Hepatocyte (in vitro differentiated cells): ENCODE measurements at regions not wholly inside any gene's neighbourhood (a gene's known extent, or its start where the extent isn't known, plus 50 kb on each side); places are given as distances from the start of the nearest gene placed in this dataset.
"Not testable (repeated sequence)": the region's sequence is repeated elsewhere in the genome, so short reads cannot be mapped to it uniquely, and the experiment has no call there.

Source experiments
- DNase-seq: peaks from one replicate; pipeline ENCODE4 v3.0.0-alpha.2; 2016; ENCODE audit warnings: low spot score
- H2AFZ ChIP-seq: fragments of 200-600 bp; sonication (generic); 2 replicates; pipeline ENCODE4 v1.6.0; 2016; ENCODE audit warnings: antibody characterized with exemption, mild to moderate bottlenecking
- H3K27ac ChIP-seq: fragments of 200-600 bp; sonication (generic); 2 replicates; pipeline ENCODE4 v1.5.1; 2016; ENCODE audit warnings: mild to moderate bottlenecking
- H3K27me3 ChIP-seq: fragments of 200-600 bp; sonication (generic); 2 replicates; pipeline ENCODE4 v1.6.1; 2016
- H3K36me3 ChIP-seq: fragments of 200-600 bp; sonication (generic); replicated peaks from 2 replicates; pipeline ENCODE4 v1.5.1; 2016; ENCODE audit warnings: low read depth; ENCODE audit not compliant: insufficient read depth
- H3K4me1 ChIP-seq: fragments of 200-600 bp; sonication (generic); 2 replicates; pipeline ENCODE4 v1.5.1; 2016; ENCODE audit warnings: mild to moderate bottlenecking, moderate library complexity; ENCODE audit not compliant: insufficient read depth
- H3K4me2 ChIP-seq: fragments of 200-600 bp; sonication (generic); 2 replicates; pipeline ENCODE4 v1.6.0; 2016
- H3K4me3 ChIP-seq: fragments of 200-600 bp; sonication (generic); 2 replicates; pipeline ENCODE4 v1.5.1; 2016; ENCODE audit warnings: mild to moderate bottlenecking
- H3K79me2 ChIP-seq: fragments of 200-600 bp; sonication (generic); 2 replicates; pipeline ENCODE4 v1.6.0; 2017; ENCODE audit warnings: mild to moderate bottlenecking
- H3K9me2 ChIP-seq: fragments of 200-600 bp; sonication (generic); replicated peaks from 2 replicates; pipeline ENCODE4 v1.6.0; 2017; ENCODE audit warnings: mild to moderate bottlenecking; ENCODE audit not compliant: insufficient read depth
- H3K9me3 ChIP-seq: fragments of 200-600 bp; sonication (generic); 2 replicates; pipeline ENCODE4 v1.5.1; 2016; ENCODE audit warnings: low read depth, mild to moderate bottlenecking
- H4K20me1 ChIP-seq: fragments of 200-600 bp; sonication (generic); 2 replicates; pipeline ENCODE4 v1.6.0; 2016; ENCODE audit warnings: mild to moderate bottlenecking; ENCODE audit not compliant: insufficient read depth, poor library complexity, severe bottlenecking
- EZH2 ChIP-seq: fragments of 200-600 bp; sonication (generic); IDR thresholded peaks from 2 replicates; pipeline ENCODE4 v1.6.1; 2016; ENCODE audit warnings: antibody characterized with exemption, mild to moderate bottlenecking, borderline replicate concordance
- EZH2phosphoT487 ChIP-seq: fragments of 200-600 bp; sonication (generic); IDR thresholded peaks from one replicate; pipeline ENCODE4 v1.6.1; 2018; ENCODE audit warnings: antibody characterized with exemption, mild to moderate bottlenecking, low read depth, moderate library complexity; ENCODE audit not compliant: unreplicated experiment, severe bottlenecking
- WGBS: methylation state at CpG from one replicate; pipeline ENCODE4 v1.1.6; 2016; ENCODE audit warnings: low lambda C conversion rate; ENCODE audit errors: missing lambda C conversion rate; 5-methylcytosine and 5-hydroxymethylcytosine counted together
- TF ChIP-seq, protein P1 (sequence below): fragments of 200-600 bp; sonication (generic); IDR thresholded peaks from 2 replicates; pipeline ENCODE4 v1.5.1; 2016; ENCODE audit warnings: antibody characterized with exemption, mild to moderate bottlenecking; ENCODE audit not compliant: poor library complexity

DNA sequence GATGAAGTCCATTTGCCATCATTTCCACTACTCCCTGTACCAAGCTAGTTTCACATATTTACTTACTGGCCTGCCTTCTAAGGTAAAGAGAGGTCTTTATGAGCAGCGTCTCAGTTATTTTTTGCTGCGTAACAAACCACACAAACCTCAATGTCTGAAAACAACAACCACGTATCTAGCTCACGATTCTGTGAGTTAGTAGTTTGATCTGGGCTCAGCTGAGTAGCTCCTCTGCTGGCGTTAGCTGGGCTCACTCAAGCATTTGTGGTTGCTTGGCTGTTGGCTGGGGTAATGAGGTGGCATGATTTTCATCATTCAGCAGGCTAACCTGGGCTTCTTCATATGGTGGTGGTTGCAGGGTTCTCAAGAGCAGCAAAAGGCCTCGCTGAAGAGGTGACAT is 225.4 kb downstream of the FOXD2 start:
- H3K4me3 ChIP-seq: no peak overlapping the region
- H3K4me2 ChIP-seq: no peak overlapping the region
- no peak overlapping the region for H3K27ac ChIP-seq
- no peaks in the 10 kb centered on the region for H3K9me2 ChIP-seq
- no peaks in the 10 kb centered on the region for H3K4me1 ChIP-seq
- peaks cover 5% of the 10 kb centered on the region for H3K27me3 ChIP-seq
- H3K9me3 ChIP-seq: no peaks in the 10 kb centered on the region
- H4K20me1 ChIP-seq: no peaks in the 10 kb centered on the region
- no peak for TF ChIP-seq EZH2phosphoT487
- TF ChIP-seq EZH2: no peak
- TF ChIP-seq, protein P1, sequence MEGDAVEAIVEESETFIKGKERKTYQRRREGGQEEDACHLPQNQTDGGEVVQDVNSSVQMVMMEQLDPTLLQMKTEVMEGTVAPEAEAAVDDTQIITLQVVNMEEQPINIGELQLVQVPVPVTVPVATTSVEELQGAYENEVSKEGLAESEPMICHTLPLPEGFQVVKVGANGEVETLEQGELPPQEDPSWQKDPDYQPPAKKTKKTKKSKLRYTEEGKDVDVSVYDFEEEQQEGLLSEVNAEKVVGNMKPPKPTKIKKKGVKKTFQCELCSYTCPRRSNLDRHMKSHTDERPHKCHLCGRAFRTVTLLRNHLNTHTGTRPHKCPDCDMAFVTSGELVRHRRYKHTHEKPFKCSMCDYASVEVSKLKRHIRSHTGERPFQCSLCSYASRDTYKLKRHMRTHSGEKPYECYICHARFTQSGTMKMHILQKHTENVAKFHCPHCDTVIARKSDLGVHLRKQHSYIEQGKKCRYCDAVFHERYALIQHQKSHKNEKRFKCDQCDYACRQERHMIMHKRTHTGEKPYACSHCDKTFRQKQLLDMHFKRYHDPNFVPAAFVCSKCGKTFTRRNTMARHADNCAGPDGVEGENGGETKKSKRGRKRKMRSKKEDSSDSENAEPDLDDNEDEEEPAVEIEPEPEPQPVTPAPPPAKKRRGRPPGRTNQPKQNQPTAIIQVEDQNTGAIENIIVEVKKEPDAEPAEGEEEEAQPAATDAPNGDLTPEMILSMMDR: no peak
- H3K36me3 ChIP-seq: no peaks in the 10 kb centered on the region
- no peaks in the 10 kb centered on the region for H3K79me2 ChIP-seq
- 95% methylated on average over 6 of the region's 6 CpGs for WGBS
- DNase-seq: no peak
- H2AFZ ChIP-seq: no peak overlapping the region

DNA sequence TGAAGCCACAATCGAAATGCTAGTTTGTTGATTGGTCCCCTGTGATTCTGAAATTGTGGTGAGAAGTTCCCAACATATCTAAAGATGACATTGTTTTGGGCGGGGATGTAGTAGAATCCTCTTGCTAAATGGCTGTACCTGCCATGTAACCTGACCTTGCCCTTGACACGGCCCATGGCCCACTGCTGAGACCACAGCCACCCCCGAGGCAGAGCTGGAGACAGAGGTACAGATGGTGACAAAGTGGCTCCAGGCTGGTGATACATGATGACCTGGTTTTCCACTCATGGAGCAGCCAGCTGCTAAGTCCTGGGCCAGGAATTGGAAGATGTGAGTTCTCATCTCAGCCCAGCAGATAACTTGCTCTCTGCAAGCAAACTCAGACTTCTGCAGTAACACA is 226.5 kb downstream of the FOXD2 start:
- DNase-seq: no peak
- 87% methylated on average over 4 of the region's 4 CpGs for WGBS

DNA sequence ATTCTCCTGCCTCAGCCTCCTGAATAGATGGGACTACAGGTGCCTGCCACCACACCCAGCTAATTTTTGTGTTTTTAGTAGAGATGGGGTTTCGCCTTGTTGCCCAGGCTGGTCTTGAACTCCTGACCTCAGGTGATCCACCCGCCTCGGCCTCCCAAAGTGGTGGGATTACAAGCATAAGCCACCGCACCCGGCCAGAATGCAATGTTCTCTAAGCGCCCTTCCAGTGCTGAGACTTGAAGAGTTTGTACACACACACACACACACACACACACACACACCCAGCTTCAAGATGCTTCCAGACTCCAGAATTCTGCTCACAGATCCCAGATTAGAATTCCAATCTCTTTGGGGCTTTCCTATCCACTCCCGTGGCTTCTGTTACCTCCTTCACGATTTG is 227.1 kb downstream of the FOXD2 start:
- H3K36me3 ChIP-seq, H3K4me2 ChIP-seq, H3K79me2 ChIP-seq, H3K4me3 ChIP-seq, H4K20me1 ChIP-seq, H3K4me1 ChIP-seq, H3K27me3 ChIP-seq, H2AFZ ChIP-seq, DNase-seq, H3K27ac ChIP-seq, H3K9me2 ChIP-seq, H3K9me3 ChIP-seq: not testable (repeated sequence)
- WGBS: 85% methylated on average over 8 of the region's 8 CpGs

More for the DNA sequence above, 226.5 kb downstream of the FOXD2 start:
- TF ChIP-seq EZH2: no peak
- TF ChIP-seq EZH2phosphoT487: no peak
- TF ChIP-seq, protein P1: no peak
- H3K4me1 ChIP-seq: no peaks in the 10 kb centered on the region
- no peaks in the 10 kb centered on the region for H3K9me2 ChIP-seq
- H3K36me3 ChIP-seq: no peaks in the 10 kb centered on the region
- H3K79me2 ChIP-seq: no peaks in the 10 kb centered on the region
- peaks cover 5% of the 10 kb centered on the region for H3K27me3 ChIP-seq
- H3K9me3 ChIP-seq: no peaks in the 10 kb centered on the region
- H3K27ac ChIP-seq: no peak overlapping the region
- H3K4me3 ChIP-seq: no peak overlapping the region
- no peak overlapping the region for H3K4me2 ChIP-seq
- H2AFZ ChIP-seq: no peak overlapping the region
- no peaks in the 10 kb centered on the region for H4K20me1 ChIP-seq

DNA sequence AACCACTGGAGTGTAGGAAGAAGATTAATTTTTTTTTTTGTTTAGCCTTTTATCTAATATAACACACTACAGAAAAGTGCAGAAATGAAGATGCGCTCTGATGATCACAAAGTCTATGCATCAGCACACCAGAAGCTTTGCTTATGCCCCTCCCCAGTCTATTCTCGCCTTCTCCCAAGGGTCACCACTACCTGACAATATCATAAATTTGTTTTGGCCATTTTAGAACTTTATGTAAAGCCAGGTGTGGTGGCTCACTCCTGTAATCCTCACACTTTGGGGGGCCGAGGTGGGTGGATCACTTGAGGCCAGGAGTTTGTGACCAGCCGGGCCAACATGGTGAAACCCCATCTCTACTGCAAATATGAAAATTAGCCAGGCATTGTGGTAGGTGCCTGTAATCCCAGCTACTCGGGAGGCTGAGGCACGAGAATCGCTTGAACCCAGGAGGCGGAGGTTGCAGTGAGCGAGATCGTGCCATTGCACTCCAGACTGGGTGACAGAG is 231.3 kb downstream of the FOXD2 start:
- Histone ChIP-seq H3K27ac (no peak overlapping the region), H3K36me3 (no peaks in the 10 kb centered on the region), H2AFZ (no peak overlapping the region), H3K27me3 (no peaks in the 10 kb centered on the region), H3K79me2 (no peaks in the 10 kb centered on the region), H3K9me2 (no peaks in the 10 kb centered on the region), H3K4me3 (no peak overlapping the region), H4K20me1 (no peaks in the 10 kb centered on the region), H3K4me2 (no peak overlapping the region), H3K4me1 (no peaks in the 10 kb centered on the region), H3K9me3 (no peaks in the 10 kb centered on the region)
- TF ChIP-seq, protein P1: no peak
- no peak for TF ChIP-seq EZH2phosphoT487
- no peak for TF ChIP-seq EZH2
- 93% methylated on average over 10 of the region's 10 CpGs for WGBS
- DNase-seq: no peak
